Neutrophil (primary cell): ENCODE measurements at regions not wholly inside any gene's neighbourhood (a gene's known extent, or its start where the extent isn't known, plus 50 kb on each side); places are given as distances from the start of the nearest gene placed in this dataset.

Experiments
- H3K27ac ChIP-seq: fragments of 200-600 bp; sonication (generic); 2 replicates; pipeline ENCODE4 v1.5.1; 2016; ENCODE audit warnings: mild to moderate bottlenecking, moderate library complexity
- H3K27me3 ChIP-seq: fragments of 200-600 bp; sonication (generic); 2 replicates; pipeline ENCODE4 v1.6.0; 2016; ENCODE audit warnings: mild to moderate bottlenecking
- H3K36me3 ChIP-seq: fragments of 200-600 bp; sonication (generic); 2 replicates; pipeline ENCODE4 v1.5.1; 2017
- H3K4me1 ChIP-seq, 2 experiments: fragments of 200-600 bp in 1 of 2; sonication (generic) in 1 of 2; 1 replicate in 1 of 2; 2 replicates in 1 of 2; pipeline versions ENCODE4 v1.5.1 to v1.6.1; 2013 to 2016; ENCODE audit warnings: low read depth in 1 of 2, low read length in 1 of 2, mild to moderate bottlenecking in 1 of 2, moderate library complexity in 1 of 2; ENCODE audit not compliant: control insufficient read depth in 1 of 2, insufficient read depth in 1 of 2
- H3K4me3 ChIP-seq, 2 experiments: fragments of 200-600 bp in 1 of 2; sonication (generic) in 1 of 2; 1 replicate in 1 of 2; 2 replicates in 1 of 2; pipeline ENCODE4 v1.5.1; 2013 to 2016; ENCODE audit warnings: low read depth in 1 of 2, low read length in 1 of 2, mild to moderate bottlenecking in 1 of 2, moderate library complexity in 1 of 2
- H3K9me3 ChIP-seq: fragments of 200-600 bp; sonication (generic); 2 replicates; pipeline ENCODE4 v1.5.1; 2016
- CTCF ChIP-seq: fragments of 200-600 bp; sonication (generic); IDR thresholded peaks from 2 replicates; pipeline ENCODE4 v1.5.1; 2016; ENCODE audit warnings: antibody characterized with exemption

GRCh38 chr6:140985679-140986275 lies 1146.9 kb upstream of the GJE1 start:
- H3K4me1 ChIP-seq: no peaks in the 10 kb centered on the region
- H3K27ac ChIP-seq: no peak overlapping the region
- TF ChIP-seq CTCF: no peak
- no peaks in the 10 kb centered on the region for H3K9me3 ChIP-seq
- no peak overlapping the region for H3K4me3 ChIP-seq
- H3K36me3 ChIP-seq: no peaks in the 10 kb centered on the region
- no peaks in the 10 kb centered on the region for H3K27me3 ChIP-seq

GRCh38 chr6:140980265-140980887 lies 1152.3 kb upstream of the GJE1 start:
- TF ChIP-seq CTCF: no peak
- H3K36me3 ChIP-seq: no peaks in the 10 kb centered on the region
- H3K4me1 ChIP-seq: no peaks in the 10 kb centered on the region
- no peak overlapping the region for H3K4me3 ChIP-seq
- no peak overlapping the region for H3K27ac ChIP-seq
- H3K27me3 ChIP-seq: no peaks in the 10 kb centered on the region
- no peaks in the 10 kb centered on the region for H3K9me3 ChIP-seq

GRCh38 chr6:140979642-140980091 lies 1153.1 kb upstream of the GJE1 start:
- no peaks in the 10 kb centered on the region for H3K27me3 ChIP-seq
- H3K9me3 ChIP-seq: no peaks in the 10 kb centered on the region
- no peak overlapping the region for H3K27ac ChIP-seq
- no peak for TF ChIP-seq CTCF
- H3K4me3 ChIP-seq: no peak overlapping the region
- H3K4me1 ChIP-seq: no peaks in the 10 kb centered on the region
- H3K36me3 ChIP-seq: no peaks in the 10 kb centered on the region

GRCh38 chr6:140977403-140977802 lies 1155.3 kb upstream of the GJE1 start:
- Histone ChIP-seq H3K27ac (no peak overlapping the region), H3K36me3 (no peaks in the 10 kb centered on the region), H3K27me3 (no peaks in the 10 kb centered on the region), H3K4me3 (no peak overlapping the region), H3K4me1 (no peaks in the 10 kb centered on the region), H3K9me3 (no peaks in the 10 kb centered on the region)
- no peak for TF ChIP-seq CTCF

- no peak overlapping the region for H3K27ac ChIP-seq
- H3K27me3 ChIP-seq: no peaks in the 10 kb centered on the region
- no peak overlapping the region for H3K4me3 ChIP-seq
- H3K9me3 ChIP-seq: no peaks in the 10 kb centered on the region
- no peaks in the 10 kb centered on the region for H3K36me3 ChIP-seq
- H3K4me1 ChIP-seq: no peaks in the 10 kb centered on the region
- no peak for TF ChIP-seq CTCF
Observed at GRCh38 chr6:140976806-140977205, 1155.9 kb upstream of the GJE1 start.
